NCI-H1436 (cell line): ENCODE measurements at regions not wholly inside any gene's neighbourhood (a gene's known extent, or its start where the extent isn't known, plus 50 kb on each side); places are given as distances from the start of the nearest gene placed in this dataset.
"Not testable (repeated sequence)": the region's sequence is repeated elsewhere in the genome, so short reads cannot be mapped to it uniquely, and the experiment has no call there.

Experiments
- DNase-seq: peaks from one replicate; lab custom pipeline; 2025; lab: John Stamatoyannopoulos, UW

DNA sequence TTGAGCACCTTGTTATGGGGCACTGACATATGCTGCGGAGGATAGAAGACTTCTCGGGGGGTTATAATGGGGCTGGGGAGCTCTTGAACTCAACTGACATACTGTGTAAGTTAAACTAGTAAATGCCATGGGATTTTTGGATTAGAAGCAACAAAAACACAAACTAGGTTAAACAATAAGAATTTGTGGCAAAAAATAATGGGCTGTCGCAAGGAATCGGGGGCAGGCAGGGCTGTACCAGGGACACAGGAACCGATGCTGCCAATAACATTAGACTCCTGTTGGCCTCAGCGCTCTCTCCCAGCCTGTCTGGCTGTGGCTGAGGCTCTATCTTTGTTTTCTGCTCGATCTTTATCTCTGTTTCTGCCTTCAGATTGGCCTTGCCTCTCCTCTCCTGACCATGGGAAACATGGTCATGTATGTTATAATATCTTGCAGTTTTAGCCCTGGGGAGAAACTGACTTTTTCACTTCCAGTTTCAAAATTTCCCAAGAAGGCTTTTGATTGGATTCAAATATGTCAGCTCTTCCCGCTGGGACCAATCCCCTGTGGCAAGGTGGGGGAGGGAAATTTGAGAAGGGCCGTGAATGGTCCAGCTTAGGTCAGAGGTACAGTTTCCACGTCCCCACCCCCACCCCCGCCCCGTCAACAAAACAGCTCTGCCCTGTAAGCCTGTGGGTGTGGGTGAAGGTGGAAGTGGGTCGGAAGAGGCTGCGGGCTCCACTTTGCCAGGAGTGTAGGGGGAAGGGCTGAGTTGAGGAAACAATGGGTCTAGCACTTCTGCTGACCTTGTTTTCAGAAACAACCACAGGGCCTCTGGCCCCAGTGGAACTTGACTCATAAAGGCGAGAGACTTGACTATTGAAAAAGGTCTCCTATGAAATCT, 161.1 kb upstream of the TBL1XR1 start:
- DNase-seq: peak; percentile 43

DNA sequence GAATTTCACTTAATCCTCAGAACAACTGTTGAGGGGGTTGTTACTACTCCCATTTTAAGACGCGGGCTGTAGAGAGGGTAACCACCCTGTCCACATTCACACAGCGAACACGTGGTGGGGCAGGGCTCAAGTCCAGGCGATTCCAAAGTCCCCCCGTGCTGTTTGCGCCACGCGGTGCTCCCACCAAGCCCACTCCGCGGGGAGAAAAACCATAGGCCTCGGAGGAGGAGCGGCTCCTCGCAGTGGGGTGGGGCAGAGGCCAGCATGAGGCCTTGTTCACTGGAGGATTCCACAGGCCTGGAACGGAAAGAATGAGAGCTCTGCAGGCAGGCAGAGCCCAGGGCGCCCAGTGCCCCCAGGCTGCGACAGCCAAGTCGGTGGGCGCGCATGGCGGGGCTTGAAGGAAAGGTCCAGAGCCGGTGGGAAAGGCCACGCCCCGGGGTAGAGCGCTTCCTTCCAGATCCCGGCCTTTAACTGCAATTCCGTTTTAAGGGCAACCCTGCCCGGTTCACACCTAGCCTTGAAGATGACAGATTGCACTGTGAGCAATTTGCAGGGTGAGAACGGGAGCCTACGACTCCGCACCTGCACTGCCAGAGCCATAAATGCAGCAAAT, 161.8 kb upstream of the TBL1XR1 start:
- peak; percentile 68 for DNase-seq

DNA sequence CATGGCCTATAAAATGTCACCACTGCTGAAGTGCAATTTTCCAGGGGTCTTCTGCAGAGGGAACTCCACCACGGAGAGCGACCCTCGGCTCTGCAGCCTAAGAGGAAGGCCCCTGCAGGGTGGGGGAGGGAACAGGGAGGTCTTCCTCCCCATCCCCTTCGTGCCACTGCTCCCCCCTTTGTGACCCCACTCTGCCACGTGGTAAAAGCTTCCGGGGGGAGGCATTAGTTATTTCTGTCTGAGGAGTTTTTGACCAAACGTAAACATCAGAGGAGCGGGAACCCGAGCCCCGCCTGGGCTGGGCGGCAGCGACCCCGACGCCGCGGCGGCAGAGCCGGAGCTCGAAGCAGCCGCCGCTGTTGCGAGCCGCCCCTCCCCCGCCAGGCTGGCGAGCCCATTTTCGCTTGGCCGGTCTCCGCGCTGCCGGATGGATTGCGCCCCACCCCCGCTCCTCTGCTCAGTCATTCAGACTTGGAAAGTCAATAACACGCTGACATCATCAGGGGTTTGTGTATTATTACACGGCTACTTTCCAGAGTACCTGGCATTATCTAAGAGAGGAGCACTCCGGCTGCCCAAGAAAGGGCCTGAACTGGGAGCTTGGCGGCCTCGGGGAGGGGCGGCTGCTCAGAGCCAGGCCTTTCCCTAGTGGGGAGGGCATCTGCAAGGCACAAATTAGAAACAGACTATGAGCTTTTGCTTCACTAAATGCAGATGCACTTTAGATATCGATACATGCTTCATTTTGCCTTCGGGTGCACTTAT, 162.5 kb upstream of the TBL1XR1 start:
- DNase-seq: peak; percentile 100

DNA sequence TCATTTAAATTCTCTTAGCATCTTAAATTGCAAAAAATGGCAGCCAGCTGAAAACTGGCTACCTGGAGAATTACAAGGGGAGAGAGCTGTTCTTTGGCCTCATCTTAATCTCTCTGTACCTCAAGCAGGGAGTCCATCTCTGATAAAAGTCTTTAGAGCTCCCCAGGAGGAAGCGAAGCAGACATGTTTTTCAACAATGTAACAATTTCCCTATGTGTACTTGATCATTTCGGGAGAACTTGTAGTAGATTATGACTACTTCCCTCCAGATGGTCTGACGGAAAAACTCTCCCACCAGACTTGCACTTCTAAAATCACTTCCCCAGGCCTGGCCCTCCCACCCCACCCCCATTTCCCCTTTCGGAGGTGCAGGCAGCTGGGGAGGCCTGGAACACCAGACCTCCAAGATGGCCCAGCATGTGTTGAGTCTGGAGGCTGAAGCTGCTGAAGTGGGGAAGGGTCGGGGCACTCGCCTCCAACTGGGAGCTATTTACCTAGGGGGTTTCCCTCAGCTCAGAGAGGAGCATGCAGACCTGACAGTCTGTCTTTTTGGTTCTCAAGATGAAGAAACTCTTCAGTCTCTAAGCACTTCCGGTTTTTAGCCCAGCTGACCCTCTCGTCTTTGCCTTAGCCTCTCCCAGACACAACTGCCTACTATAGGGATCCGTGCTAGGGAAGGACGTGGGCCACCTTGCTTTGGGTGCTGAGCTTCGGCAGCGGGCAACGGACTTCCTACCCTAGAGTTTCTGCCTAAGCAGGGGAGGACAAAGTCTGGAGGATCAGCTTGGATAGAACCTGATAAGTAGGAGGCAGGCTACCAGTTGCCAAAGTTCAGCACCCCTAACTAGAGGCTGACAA, 164.0 kb upstream of the TBL1XR1 start:
- no peak for DNase-seq

DNA sequence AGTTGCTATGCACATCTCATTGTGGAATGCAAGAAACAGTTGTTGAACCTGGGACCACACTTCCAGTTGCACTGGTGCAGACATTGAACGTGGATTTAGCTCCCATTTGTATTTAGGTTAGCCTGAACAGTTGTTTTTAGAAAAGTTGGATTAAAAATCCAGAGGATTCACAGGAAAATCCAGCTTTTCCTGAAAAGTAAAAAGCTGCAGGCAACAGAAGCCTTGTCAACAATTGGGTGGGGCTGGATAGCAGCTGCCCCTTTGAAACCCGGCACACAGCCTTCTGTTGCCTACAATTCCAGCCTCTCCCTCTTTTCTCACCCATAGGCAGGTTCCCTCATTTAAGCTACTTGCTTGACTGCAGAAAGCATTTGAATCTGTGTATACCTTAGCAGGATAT, 165.3 kb upstream of the TBL1XR1 start:
- DNase-seq: no peak

DNA sequence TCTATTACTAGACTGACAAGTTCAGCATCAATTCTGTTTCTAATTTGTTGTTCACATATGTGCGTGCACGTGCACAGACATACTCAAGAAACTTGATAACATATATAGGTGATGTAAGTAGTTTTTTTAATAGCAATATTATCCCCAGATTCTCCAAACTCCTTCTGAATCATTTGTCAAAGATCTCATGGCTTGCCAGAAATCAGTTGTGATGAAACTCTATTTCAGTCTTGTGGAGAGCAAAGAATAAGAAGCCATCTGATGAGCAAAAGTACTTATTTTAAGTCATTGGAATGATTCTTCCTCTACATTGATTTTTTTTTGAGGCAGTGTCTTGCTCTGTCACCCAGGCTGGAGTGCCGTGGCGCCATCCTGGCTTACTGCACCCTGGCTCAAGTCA, 167.0 kb upstream of the TBL1XR1 start:
- DNase-seq: no peak

DNA sequence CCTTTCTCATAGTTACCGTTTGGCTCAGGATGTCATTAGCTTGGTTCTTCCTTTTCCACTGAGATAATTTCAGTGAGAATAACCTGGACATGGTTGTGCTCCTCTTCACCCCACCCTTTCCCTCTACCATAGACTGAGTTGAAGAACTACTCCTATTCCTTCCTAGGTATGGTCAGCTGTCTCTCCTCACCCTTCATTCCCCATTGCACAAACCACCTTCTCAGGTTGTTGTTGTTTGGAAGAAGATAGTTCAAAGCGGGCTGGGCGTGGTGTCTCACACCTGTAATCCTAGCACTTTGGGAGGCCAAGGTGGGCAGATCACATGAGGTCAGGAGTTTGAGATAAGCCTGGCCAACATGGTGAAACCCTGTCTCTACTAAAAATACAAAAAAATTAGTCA, 168.0 kb upstream of the TBL1XR1 start:
- DNase-seq: not testable (repeated sequence)

DNA sequence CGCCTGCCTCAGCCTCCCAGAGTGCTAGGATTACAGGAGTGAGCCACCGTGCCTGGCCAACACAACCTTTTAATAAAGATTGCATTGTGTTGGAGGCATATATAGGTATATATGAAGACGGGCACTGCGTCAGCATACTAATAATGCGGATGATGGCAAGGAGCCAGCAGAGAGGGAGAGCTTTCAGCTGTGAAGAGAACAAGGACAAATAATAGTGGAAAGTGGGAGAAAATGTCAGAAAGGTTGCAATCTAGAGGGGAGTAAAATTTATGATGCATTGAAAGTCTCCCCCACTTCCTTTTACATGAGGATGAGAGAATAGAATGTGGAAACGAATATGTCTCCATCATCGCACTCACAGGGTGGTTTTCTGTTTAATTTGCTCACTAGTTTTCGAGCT, 170.5 kb upstream of the TBL1XR1 start:
- peak; percentile 14 for DNase-seq

DNA sequence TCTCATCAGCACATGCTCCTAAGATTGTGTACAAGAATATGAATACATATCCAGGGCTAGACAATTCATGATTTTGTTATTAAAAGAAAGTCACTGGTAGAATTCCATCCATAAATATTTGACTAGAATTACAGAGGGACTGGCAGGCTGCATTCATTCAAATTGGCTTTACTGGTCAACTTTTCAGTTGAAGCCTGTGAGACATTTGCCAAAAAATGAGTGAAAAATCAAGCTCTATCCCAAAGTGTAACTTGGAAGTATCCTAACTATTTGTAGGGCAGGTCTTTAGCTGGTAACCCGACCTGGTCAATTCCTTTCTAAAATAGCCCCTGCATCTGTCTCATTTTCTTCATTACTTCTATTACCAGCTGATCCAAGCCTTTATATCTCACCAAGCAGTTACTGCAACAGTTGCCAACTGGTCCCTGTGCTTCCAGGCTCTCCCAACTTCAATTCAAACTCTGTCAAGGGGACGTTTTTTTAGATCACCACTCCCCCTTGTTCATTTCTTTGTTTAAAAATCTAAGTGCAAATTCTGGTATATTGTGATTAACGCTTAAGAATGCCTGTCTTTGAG, 173.1 kb upstream of the TBL1XR1 start:
- no peak for DNase-seq

DNA sequence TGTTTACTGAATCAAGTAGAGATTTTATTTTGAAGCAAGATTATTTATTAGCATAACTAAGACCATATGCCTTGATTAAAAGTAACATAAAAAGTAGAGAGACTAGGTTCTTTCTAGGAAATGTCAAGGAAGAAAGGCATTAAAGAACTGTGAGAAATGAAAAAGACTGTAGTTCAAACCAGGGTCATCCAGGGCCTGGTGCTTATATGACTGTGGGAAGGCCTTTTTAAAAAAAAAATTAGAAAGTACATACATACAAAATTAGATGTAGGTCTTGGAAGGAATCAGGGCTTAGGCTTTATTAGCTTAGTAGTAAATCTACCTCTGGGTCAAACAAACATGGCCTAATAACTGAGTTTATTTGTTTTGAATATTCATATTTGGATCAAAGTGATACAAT, 173.9 kb upstream of the TBL1XR1 start:
- no peak for DNase-seq

DNA sequence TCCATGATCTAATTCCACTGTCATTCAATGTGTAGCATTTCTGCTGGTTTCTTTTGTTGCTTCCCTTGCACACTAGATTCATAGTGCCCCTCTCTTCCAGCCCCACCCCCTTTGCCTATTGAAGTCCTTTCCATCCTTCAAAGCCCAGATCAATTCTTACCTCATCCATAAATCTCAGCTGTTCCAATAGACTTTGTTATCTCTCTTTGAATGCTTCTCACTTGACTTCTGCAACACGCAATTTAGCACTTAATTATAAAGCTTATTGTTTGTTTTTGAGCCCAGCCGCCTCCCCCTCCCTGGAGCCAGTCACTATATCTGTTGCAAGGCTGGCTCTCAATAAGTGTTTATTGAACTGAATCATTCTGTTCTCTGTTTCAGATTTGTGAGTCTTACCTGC, 174.6 kb upstream of the TBL1XR1 start:
- DNase-seq: peak; percentile 81

DNA sequence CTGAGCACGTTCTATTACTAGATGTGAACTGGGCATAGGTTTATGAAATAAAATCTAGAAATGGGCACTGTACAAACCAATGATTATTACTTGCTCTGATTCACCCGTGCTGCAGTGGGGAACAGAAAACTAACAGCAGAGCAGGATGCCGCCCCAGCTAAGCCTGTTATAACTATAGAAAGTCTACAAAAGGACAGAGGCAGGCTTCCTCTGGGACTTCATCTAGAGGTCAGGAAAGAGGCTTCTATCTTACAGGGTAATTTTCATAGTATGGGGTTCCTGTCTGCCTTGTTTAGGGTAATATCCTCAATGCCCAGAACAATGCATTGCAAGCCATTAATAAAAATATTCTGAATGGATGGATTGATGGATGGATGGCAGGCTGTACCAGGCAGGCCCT, 177.0 kb upstream of the TBL1XR1 start:
- no peak for DNase-seq

DNA sequence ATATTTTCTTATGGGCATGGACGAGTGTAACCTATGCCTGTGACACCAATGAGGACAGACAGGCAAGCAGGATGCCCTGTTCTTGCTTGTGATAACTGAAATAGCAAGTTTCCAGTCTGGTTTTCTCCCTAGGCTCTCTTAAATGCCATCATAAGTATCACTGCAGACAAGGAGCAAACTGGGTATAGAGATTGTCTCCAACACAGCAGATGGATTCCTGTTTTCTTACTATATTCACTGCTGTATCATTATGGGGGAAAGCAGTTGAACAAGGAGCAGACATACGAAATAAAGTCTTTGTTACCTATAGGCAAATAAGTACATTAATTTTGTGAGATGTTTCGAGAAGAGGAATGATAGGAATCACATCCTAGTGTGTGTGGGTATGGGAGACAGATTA, 178.0 kb upstream of the TBL1XR1 start:
- DNase-seq: no peak

DNA sequence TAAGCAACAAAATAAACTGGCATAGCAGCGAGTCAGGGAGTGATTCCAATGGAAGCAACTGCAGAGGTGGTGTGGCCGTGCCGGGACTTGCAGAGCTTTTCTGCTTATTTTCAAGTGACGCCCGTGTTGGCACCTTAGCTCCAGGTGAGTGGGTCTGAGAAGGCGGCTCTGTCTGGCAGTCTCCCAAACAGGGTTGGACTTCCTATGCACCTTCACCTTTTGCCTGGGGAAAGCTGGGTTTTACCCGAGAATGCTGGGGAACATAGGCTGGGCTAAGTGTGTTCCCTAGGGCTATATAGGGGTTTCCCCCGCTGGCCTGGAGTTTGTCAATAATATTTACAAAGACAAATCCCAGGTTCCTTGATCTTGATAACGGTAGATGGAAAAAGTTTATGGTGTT, 179.9 kb upstream of the TBL1XR1 start:
- peak; percentile 75 for DNase-seq

DNA sequence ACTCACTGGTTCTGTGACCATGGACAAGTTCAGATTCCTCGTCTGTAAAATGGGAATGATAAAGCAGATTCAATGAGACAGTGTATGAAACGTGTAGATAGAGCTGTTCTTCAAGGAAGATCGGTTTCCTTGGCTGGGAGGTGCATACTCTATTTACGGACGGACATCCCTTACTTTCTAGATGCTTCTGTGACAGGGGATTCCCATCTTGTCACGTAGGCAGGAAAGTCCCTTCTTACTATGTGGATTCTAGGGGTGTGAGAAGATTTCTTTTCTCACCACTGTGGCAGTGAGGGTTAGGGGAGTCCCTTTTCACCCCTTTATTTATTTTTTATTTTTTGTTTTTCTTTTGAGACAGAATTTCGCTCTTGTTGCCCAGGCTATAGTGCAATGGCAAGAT, 180.9 kb upstream of the TBL1XR1 start:
- DNase-seq: no peak

DNA sequence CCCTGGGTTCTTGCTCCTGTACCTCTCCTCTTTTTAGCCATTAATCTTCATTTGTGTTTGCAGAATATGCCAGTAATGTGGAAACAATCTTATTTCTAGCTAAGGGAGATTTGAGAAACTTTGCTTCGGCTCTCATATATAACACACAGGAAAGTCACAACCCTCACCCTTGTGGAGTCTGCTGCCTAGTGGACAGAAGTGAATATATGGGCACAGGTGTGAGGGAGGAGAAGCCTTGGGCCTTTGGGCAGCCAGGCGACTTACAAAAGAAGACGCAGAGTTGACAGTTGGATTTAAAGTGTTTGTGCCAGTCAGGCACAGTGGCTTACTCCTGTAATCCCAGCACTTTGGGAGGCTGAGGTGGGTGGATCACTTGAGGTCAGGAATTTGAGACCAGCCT, 181.8 kb upstream of the TBL1XR1 start:
- no peak for DNase-seq

DNA sequence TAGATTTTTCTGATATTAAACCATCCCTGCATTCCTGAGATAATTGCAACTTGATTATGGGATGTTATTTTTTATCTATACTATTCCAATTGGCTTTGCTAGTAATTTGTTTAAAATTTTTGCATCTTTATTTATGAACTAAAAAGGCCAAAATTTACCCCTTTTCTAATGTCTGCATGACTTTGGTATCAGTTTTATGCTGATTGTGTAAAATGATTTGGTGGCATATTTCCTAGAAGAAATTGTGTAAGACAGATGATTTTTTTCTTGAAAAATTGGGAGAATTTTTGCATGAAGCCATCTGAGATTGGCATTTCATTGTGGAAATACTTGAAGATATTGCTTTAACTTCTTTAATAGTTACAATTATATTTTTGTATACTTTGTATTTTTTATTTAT, 183.8 kb upstream of the TBL1XR1 start:
- DNase-seq: no peak

DNA sequence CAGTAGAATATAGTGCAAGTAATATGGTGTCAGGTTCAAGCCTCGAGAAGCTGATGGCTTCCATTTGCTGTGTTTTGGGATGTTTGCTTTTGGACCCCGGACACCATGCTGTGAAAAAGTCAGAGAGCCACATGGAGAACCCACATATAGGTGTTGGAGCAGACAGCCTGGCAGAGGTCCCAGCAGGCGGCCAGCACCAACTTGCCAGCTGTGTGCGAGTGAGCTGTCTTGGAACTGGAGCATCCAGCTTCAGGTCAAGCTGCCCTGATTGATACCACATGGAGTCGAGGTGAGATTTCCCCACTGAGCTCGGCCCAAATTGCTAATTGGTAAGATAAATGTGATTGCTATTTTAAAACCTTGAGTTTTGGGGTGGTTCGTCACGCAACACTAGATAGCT, 185.7 kb upstream of the TBL1XR1 start:
- no peak for DNase-seq

DNA sequence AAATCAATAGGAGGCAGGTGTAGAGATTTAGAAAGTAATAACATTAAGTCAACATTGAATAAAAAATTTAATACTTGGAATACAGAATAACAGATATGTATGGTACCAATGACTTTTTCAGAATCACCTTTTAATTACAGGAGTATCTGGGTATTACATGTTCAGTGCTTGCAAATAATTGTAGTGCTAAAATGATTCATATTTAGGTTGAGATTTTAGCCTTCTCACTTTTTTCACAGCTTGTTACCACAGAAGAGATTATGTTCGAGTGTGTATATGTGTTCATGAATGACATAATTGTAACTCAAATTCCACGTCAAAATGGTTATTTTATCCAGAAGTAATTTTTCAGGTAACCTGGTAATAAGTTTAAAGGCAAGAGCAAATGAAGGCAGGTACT, 187.9 kb upstream of the TBL1XR1 start:
- DNase-seq: no peak

DNA sequence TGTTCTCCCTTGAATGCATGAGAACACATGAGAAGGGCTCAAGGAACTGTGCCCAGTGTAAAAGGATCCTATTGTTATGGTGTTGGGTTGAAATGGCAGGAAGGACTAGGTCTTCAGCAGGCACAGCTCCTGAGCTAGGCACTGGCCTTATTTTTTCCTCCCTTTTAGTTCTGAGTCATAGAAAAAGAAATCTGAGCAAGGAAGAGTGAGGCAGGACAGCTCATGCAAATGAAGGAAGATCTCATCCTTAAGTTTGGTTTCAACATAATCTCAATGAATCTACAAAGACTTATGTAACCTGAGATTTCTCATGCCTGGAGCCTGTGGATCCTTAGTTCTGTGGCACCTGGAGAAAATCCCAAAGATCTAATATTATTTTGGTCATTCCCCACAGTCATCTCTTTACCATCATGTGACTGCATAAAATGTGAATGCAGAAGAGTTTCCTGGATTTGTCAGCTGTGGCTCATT, 188.6 kb upstream of the TBL1XR1 start:
- DNase-seq: no peak

DNA sequence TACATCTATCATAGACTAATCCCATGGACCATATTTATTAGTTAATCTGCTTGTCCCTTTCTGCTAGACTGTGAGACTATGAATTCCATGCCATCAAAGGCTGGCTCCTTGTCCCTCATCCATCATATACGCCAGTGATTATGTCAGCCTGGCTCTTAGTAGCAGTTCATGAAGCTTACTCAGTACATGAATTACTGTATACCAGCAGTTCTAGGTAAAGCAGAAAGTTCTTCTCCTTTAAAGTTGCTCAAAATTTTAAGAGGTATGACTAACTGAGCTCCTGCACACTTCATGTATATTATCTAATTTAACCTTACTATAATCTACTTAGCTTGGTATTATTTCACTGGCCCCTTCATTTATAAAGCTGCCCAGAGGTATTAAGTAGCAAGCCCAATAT, 190.9 kb upstream of the TBL1XR1 start:
- DNase-seq: no peak
